T-helper 17 cell (primary cell): ENCODE measurements at regions not wholly inside any gene's neighbourhood (a gene's known extent, or its start where the extent isn't known, plus 50 kb on each side); places are given as distances from the start of the nearest gene placed in this dataset.

Experiments
- ATAC-seq: fragments of 150-1000 bp; cut with Tn5 transposase; 2 replicates; pipeline ENCODE4 v1.10.0; 2021; ENCODE audit warnings: mild to moderate bottlenecking, moderate library complexity
- DNase-seq, 3 donors: peaks; one replicate each; pipeline versions ENCODE4 v3.0.0 to v3.0.0-alpha.2; 2020 to 2021
- H3K9me3 ChIP-seq: one replicate; pipeline ENCODE4 v1.7.0; 2013; ENCODE audit warnings: low read length, mild to moderate bottlenecking; ENCODE audit not compliant: control insufficient read depth, poor library complexity, severe bottlenecking
- H3K27ac Mint-ChIP-seq: one replicate; pipeline ENCODE4 v1.8.0; 2022; ENCODE audit warnings: mild to moderate bottlenecking, moderate library complexity, mixed read lengths
- H3K27me3 Mint-ChIP-seq: one replicate; pipeline ENCODE4 v1.8.0; 2022; ENCODE audit warnings: mixed read lengths
- H3K36me3 Mint-ChIP-seq: one replicate; pipeline ENCODE4 v1.8.0; 2022; ENCODE audit warnings: low read depth, mixed read lengths
- H3K4me1 Mint-ChIP-seq: one replicate; pipeline ENCODE4 v1.8.0; 2022; ENCODE audit warnings: mild to moderate bottlenecking, mixed read lengths
- H3K4me3 Mint-ChIP-seq: one replicate; pipeline ENCODE4 v1.8.0; 2022; ENCODE audit warnings: mild to moderate bottlenecking, moderate library complexity, mixed read lengths

DNA sequence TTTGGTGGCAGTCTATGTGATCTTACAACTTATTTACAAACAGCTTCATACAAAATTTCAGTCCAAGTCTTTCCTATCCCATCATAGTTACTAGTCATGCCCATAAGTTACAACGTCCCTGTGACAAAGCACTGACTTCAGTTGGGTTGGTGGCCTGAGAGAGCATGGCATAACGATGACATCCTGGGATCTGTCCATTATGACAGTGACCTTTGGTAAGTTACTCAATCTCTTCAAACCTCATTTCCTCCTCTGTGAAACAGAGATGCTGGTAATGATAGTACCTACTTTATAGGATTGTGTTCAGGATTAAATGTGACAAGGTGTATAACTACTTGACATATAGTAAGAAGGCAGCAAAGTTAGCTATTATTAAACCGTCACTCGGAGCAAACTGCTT, 55.4 kb upstream of the ATP5MC3 start:
- H3K4me1 Mint-ChIP-seq, result no peaks in the 10 kb centered on the region
- H3K27ac Mint-ChIP-seq, result no peak overlapping the region
- DNase-seq (no peak), ATAC-seq (no peak)
- no peaks in the 10 kb centered on the region for H3K9me3 ChIP-seq
- H3K27me3 Mint-ChIP-seq, result peaks cover 16% of the 10 kb centered on the region
- no peak overlapping the region for H3K4me3 Mint-ChIP-seq
- H3K36me3 Mint-ChIP-seq, result no peaks in the 10 kb centered on the region

DNA sequence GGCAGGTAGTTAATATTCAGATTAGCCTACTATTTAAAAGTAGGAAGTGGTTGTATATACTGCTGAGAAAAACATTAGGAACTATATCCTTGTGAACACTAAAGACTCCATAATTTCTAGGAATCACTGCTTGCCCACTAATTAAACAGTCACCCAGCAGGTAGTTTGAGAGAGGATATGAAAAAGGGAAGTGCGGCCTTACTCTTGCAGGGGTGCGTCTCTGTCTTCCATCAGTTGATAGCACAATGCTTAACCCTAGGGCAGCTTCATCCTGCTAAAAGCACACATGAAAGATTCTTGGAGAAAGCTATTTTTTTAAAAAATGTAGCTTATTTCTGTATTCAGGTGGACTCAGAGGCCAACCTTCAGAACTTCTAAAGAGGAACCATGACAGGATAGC, 53.1 kb upstream of the ATP5MC3 start:
- no peak overlapping the region for H3K27ac Mint-ChIP-seq
- H3K9me3 ChIP-seq, result no peaks in the 10 kb centered on the region
- H3K27me3 Mint-ChIP-seq, result peaks cover 8% of the 10 kb centered on the region
- H3K4me3 Mint-ChIP-seq, result no peak overlapping the region
- H3K4me1 Mint-ChIP-seq, result no peaks in the 10 kb centered on the region
- no peak for ATAC-seq
- DNase-seq, result no peak
- no peaks in the 10 kb centered on the region for H3K36me3 Mint-ChIP-seq

DNA sequence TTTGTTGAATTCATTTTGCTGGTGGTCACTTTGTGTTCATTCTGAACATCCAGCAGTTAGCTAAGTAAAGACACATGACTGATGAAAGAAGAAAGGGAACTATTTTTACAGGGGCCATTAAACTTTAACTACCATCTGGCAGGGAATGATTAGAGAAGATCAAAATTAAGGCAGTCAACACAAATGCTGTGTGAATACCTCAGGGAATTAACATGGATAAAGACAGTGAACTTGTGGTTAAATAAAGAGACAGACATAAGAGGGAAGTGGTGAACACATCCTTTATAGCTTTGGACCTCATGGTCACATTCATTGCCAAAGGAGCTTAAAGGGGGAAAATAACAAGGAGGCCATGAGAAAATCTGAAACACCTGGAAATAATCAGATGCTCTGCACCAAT, 52.6 kb upstream of the ATP5MC3 start:
- DNase-seq (no peak), ATAC-seq (no peak)
- H3K27me3 Mint-ChIP-seq, result peaks cover 8% of the 10 kb centered on the region
- no peaks in the 10 kb centered on the region for H3K36me3 Mint-ChIP-seq
- H3K4me1 Mint-ChIP-seq, result no peaks in the 10 kb centered on the region
- no peak overlapping the region for H3K4me3 Mint-ChIP-seq
- no peak overlapping the region for H3K27ac Mint-ChIP-seq
- no peaks in the 10 kb centered on the region for H3K9me3 ChIP-seq

DNA sequence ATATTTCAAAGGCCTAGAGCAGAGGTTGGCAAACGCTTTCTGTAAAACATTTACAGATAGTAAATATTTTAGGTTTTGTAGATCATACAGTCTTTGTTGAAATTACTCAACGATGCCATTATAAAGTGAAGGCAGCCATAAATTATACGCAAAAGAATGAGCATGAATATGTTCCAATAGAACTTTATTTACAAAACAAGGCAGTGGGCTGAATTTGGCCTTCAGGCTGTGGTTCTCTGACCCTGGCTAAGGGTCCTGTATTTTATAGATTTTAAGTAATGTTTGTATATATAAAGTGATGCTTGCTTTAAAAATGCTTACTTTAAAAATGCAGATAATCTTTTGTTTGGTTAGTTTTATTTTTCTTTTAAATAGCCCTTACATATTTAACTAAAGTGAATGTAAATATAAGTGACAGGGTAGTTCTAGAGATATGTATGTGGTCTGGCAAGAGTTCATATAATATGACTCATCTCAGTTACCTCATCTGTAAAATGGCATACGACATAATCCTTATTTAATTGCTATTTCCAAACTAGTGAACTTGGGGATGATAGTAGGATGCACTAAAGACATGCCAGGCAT, 51.7 kb upstream of the ATP5MC3 start:
- H3K27ac Mint-ChIP-seq, result no peak overlapping the region
- no peaks in the 10 kb centered on the region for H3K4me1 Mint-ChIP-seq
- no peak overlapping the region for H3K4me3 Mint-ChIP-seq
- DNase-seq (no peak), ATAC-seq (no peak)
- peaks cover 8% of the 10 kb centered on the region for H3K27me3 Mint-ChIP-seq
- no peaks in the 10 kb centered on the region for H3K36me3 Mint-ChIP-seq
- H3K9me3 ChIP-seq, result no peaks in the 10 kb centered on the region
